ENCODE measurements at regions not wholly inside any gene's neighbourhood (a gene's known extent, or its start where the extent isn't known, plus 50 kb on each side); places are given as distances from the start of the nearest gene placed in this dataset.

GRCh38 chr13:106187101-106187500 is 348.4 kb downstream of the EFNB2 start:
- Histone ChIP-seq H3K4me1 (no peaks in the 10 kb centered on the region), H3K36me3 (ENCODE audit: low read depth, missing control alignments) (no peaks in the 10 kb centered on the region), H3K27me3 (no peaks in the 10 kb centered on the region), H3K9me3 (no peaks in the 10 kb centered on the region), H3K4me3 (no peak overlapping the region), H3K27ac (no peak overlapping the region)
- intact Hi-C loops (cut with DNase I; ENCODE audit: low total_unique reads), result no loop called here
- no peak for DNase-seq
- 100% methylated on average over 1 of the region's 1 CpG for WGBS, 2 donors
- TF ChIP-seq CTCF (IDR thresholded peaks at IDR 0.05), result no peak
- no peak for TF ChIP-seq POLR2A (IDR thresholded peaks at IDR 0.05)

GRCh38 chr13:106186366-106187030 is 349.0 kb downstream of the EFNB2 start:
- DNase-seq, result no peak
- Histone ChIP-seq H3K9me3 (no peaks in the 10 kb centered on the region), H3K27me3 (no peaks in the 10 kb centered on the region), H3K27ac (no peak overlapping the region), H3K36me3 (ENCODE audit: low read depth, missing control alignments) (no peaks in the 10 kb centered on the region), H3K4me1 (no peaks in the 10 kb centered on the region), H3K4me3 (no peak overlapping the region)
- 87 to 97% methylated on average over 3 of the region's 3 CpGs for WGBS, 2 donors
- intact Hi-C loops (cut with DNase I; ENCODE audit: low total_unique reads), result no loop called here
- TF ChIP-seq CTCF (IDR thresholded peaks at IDR 0.05), result no peak
- no peak for TF ChIP-seq POLR2A (IDR thresholded peaks at IDR 0.05)

GRCh38 chr13:106184790-106185189 is 350.7 kb downstream of the EFNB2 start:
- Histone ChIP-seq H3K4me3 (peak overlapping the region; percentile 1 to 33), H3K27me3 (no peaks in the 10 kb centered on the region), H3K36me3 (ENCODE audit: low read depth, missing control alignments) (no peaks in the 10 kb centered on the region), H3K27ac (no peak overlapping the region), H3K9me3 (no peaks in the 10 kb centered on the region), H3K4me1 (no peaks in the 10 kb centered on the region)
- 46 to 73% methylated on average over 2 of the region's 2 CpGs for WGBS, 2 donors
- intact Hi-C loops (cut with DNase I; ENCODE audit: low total_unique reads), result no loop called here
- TF ChIP-seq CTCF (IDR thresholded peaks at IDR 0.05) (no peak), POLR2A (IDR thresholded peaks at IDR 0.05) (no peak)
- DNase-seq, result peak; percentile 78

- TF ChIP-seq CTCF (IDR thresholded peaks at IDR 0.05) (no peak), POLR2A (IDR thresholded peaks at IDR 0.05) (no peak)
- Histone ChIP-seq H3K27me3 (no peaks in the 10 kb centered on the region), H3K4me3 (no peak overlapping the region), H3K9me3 (no peaks in the 10 kb centered on the region), H3K27ac (no peak overlapping the region), H3K36me3 (ENCODE audit: low read depth, missing control alignments) (no peaks in the 10 kb centered on the region), H3K4me1 (no peaks in the 10 kb centered on the region)
- intact Hi-C loops (cut with DNase I; ENCODE audit: low total_unique reads), result no loop called here
- no peak for DNase-seq
- WGBS, 2 donors, result 50 to 62% methylated on average over 16 of the region's 16 CpGs
These were observed 351.9 kb downstream of the EFNB2 start for GRCh38 chr13:106183410-106184065.

- intact Hi-C loops (cut with DNase I; ENCODE audit: low total_unique reads), result no loop called here
- Histone ChIP-seq H3K4me1 (no peaks in the 10 kb centered on the region), H3K27me3 (no peaks in the 10 kb centered on the region), H3K36me3 (ENCODE audit: low read depth, missing control alignments) (no peaks in the 10 kb centered on the region), H3K27ac (no peak overlapping the region), H3K4me3 (no peak overlapping the region), H3K9me3 (no peaks in the 10 kb centered on the region)
- TF ChIP-seq POLR2A (IDR thresholded peaks at IDR 0.05) (no peak), CTCF (IDR thresholded peaks at IDR 0.05) (no peak)
- WGBS, 2 donors, result 58 to 72% methylated on average over 6 of the region's 6 CpGs
- DNase-seq, result no peak
These were observed 353.1 kb downstream of the EFNB2 start for GRCh38 chr13:106182404-106182803.
